ENCODE measurements at regions not wholly inside any gene's neighbourhood (a gene's known extent, or its start where the extent isn't known, plus 50 kb on each side); places are given as distances from the start of the nearest gene placed in this dataset.

DNA sequence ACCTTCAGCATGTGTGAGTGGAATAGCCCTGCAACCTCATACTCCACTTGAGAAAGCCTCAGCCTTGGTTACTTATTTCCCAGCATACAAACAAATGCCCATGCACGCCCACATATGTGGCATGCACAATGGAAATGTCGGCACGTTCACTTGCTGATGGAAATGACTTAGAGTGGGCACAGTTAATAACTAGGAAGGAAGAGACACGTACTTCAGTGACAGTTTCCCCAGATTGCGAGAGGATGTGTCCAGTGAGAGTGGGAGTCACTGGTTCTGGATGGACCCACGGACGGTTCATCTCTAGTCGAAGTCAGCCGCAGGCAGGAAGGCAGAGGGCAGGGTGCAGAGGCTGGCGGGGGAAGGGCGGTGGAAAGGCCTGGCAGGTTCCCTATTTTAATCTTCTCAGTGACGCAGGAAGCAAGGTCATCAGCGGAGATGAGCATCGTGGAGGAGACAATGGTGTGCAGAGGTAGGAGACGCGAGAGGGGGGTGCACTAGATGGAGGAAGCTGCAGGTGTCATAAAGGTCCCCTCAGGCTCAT lies 350.7 kb upstream of the MYT1L start (continued):
- TF ChIP-seq RBM15 (IDR thresholded peaks at IDR 0.05; ENCODE audit: insufficient read depth, low read length) (no peak), ZBTB49 (CRISPR knock-in tag; IDR thresholded peaks at IDR 0.05; ENCODE audit: borderline replicate concordance) (no peak), FOS (IDR thresholded peaks at IDR 0.05; ENCODE audit: extremely low read depth, insufficient read length) (no peak), HNRNPUL1 (IDR thresholded peaks at IDR 0.05; ENCODE audit: low read length) (no peak)

GRCh38 chr2:2681085-2681484 lies 350.0 kb upstream of the MYT1L start:
- in situ Hi-C loops (cut with MboI) (no loop called here), intact Hi-C loops (cut with micrococcal nuclease) (no loop called here)
- no peak for ATAC-seq
- Histone ChIP-seq H3K27ac (ENCODE audit: extremely low read depth, low read depth, low read length) (no peak overlapping the region), H3K9me3 (replicated peaks; ENCODE audit: control insufficient read depth, insufficient read depth, low read depth, low read length) (no peaks in the 10 kb centered on the region), H3K9ac (ENCODE audit: insufficient read depth in 1 of 2, low read depth in 2 of 2, low read length in 2 of 2) (no peak overlapping the region), H3K4me3 (no peak overlapping the region), H3K79me2 (ENCODE audit: control insufficient read depth, insufficient read depth, low read length) (no peaks in the 10 kb centered on the region), H3K27me3 (ENCODE audit: control insufficient read depth in 2 of 2, insufficient read depth in 2 of 2, low read length in 2 of 2) (peaks cover 20 to 32% of the 10 kb centered on the region in 2 experiments; a peak in 4 of 5 replicates), H2AFZ (ENCODE audit: low read depth, low read length) (no peak overlapping the region), H3K4me1 (replicated peaks in 1 of 2; ENCODE audit: control insufficient read depth in 2 of 2, insufficient read depth in 2 of 2, low read length in 2 of 2) (no peaks in the 10 kb centered on the region), H3K9me1 (ENCODE audit: control insufficient read depth, insufficient read depth, low read length) (no peaks in the 10 kb centered on the region), H4K20me1 (replicated peaks; ENCODE audit: control insufficient read depth, insufficient read depth, low read length) (no peaks in the 10 kb centered on the region), H3K36me3 (ENCODE audit: control insufficient read depth, insufficient read depth, low read length) (no peaks in the 10 kb centered on the region), H3K4me2 (ENCODE audit: insufficient read depth, low read length) (no peak overlapping the region)
- no TSS peak for BruUV-seq (replicated peaks)
- no peak for DNase-seq (ENCODE audit: extremely low read depth in 1 of 4, low spot score in 3 of 4)
- CTCF ChIA-PET (ENCODE audit: low intra/inter-chr PET ratio) = no interaction called here
- FAIRE-seq = no peak
- POLR2A ChIA-PET = no interaction called here
- 0% methylated on average over 4 of the region's 4 CpGs for WGBS (ENCODE audit: insufficient coverage, low coverage, missing lambda C conversion rate)
- TF ChIP-seq ZNF395 (CRISPR knock-in tag; IDR thresholded peaks at IDR 0.05) (no peak), CLOCK (CRISPR knock-in tag; IDR thresholded peaks at IDR 0.05; ENCODE audit: borderline replicate concordance) (no peak)
- TF ChIP-seq, protein P1, sequence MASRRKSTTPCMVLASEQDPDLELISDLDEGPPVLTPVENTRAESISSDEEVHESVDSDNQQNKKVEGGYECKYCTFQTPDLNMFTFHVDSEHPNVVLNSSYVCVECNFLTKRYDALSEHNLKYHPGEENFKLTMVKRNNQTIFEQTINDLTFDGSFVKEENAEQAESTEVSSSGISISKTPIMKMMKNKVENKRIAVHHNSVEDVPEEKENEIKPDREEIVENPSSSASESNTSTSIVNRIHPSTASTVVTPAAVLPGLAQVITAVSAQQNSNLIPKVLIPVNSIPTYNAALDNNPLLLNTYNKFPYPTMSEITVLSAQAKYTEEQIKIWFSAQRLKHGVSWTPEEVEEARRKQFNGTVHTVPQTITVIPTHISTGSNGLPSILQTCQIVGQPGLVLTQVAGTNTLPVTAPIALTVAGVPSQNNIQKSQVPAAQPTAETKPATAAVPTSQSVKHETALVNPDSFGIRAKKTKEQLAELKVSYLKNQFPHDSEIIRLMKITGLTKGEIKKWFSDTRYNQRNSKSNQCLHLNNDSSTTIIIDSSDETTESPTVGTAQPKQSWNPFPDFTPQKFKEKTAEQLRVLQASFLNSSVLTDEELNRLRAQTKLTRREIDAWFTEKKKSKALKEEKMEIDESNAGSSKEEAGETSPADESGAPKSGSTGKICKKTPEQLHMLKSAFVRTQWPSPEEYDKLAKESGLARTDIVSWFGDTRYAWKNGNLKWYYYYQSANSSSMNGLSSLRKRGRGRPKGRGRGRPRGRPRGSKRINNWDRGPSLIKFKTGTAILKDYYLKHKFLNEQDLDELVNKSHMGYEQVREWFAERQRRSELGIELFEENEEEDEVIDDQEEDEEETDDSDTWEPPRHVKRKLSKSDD (conservative IDR thresholded peaks at IDR 0.05; ENCODE audit: low read length) = no peak

Measured in K562 (cell line).